ENCODE measurements at regions not wholly inside any gene's neighbourhood (a gene's known extent, or its start where the extent isn't known, plus 50 kb on each side); places are given as distances from the start of the nearest gene placed in this dataset.

GRCh38 chr10:131660427-131660826 lies 240.4 kb upstream of the PPP2R2D start:
- Mint-ChIP-seq H3K27me3 (ENCODE audit: unreplicated experiment) (peaks cover 2% of the 10 kb centered on the region), H3K27ac (ENCODE audit: unreplicated experiment) (no peak overlapping the region), H3K9me3 (ENCODE audit: unreplicated experiment) (peaks cover 7% of the 10 kb centered on the region), H3K36me3 (ENCODE audit: unreplicated experiment) (peaks cover 3% of the 10 kb centered on the region), H3K4me3 (ENCODE audit: unreplicated experiment) (no peak overlapping the region), H3K4me1 (ENCODE audit: low read depth, unreplicated experiment) (peaks cover 3% of the 10 kb centered on the region)
- peak; percentile 5 for DNase-seq
- TF ChIP-seq CTCF (IDR thresholded peaks at IDR 0.05; ENCODE audit: partially characterized antibody, unreplicated experiment), result no peak

GRCh38 chr10:131662851-131663250 lies 238.0 kb upstream of the PPP2R2D start:
- peaks cover 4% of the 10 kb centered on the region for H3K9me3 Mint-ChIP-seq (ENCODE audit: unreplicated experiment)
- no peak overlapping the region for H3K4me3 Mint-ChIP-seq (ENCODE audit: unreplicated experiment)
- no peak overlapping the region for H3K27ac Mint-ChIP-seq (ENCODE audit: unreplicated experiment)
- DNase-seq, result no peak
- H3K36me3 Mint-ChIP-seq (ENCODE audit: unreplicated experiment), result peaks cover 3% of the 10 kb centered on the region
- no peak for TF ChIP-seq CTCF (IDR thresholded peaks at IDR 0.05; ENCODE audit: partially characterized antibody, unreplicated experiment)
- peaks cover 2% of the 10 kb centered on the region for H3K27me3 Mint-ChIP-seq (ENCODE audit: unreplicated experiment)
- peaks cover 3% of the 10 kb centered on the region for H3K4me1 Mint-ChIP-seq (ENCODE audit: low read depth, unreplicated experiment)

DNA sequence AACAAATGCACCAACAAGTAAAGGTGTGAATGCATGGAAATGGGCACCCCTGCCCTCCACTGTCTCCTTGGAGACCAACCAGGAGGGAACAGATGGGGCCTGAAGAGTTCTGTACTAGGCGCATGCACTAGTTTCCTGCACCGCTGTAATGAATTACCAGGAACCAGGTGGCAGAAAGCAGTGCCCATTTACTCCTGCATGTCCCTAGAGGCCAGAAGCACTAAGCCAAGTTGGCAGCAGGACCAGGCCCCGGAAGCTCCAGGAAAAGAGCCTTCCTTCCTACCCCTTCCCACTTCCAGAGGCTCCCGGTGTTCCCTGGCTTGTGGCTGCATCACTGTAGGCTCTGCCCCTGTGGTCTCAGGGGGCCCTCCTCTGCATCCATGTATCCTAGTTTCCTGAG lies 237.5 kb upstream of the PPP2R2D start:
- no peak overlapping the region for H3K27ac Mint-ChIP-seq (ENCODE audit: unreplicated experiment)
- peaks cover 3% of the 10 kb centered on the region for H3K36me3 Mint-ChIP-seq (ENCODE audit: unreplicated experiment)
- peaks cover 4% of the 10 kb centered on the region for H3K9me3 Mint-ChIP-seq (ENCODE audit: unreplicated experiment)
- peaks cover 3% of the 10 kb centered on the region for H3K4me1 Mint-ChIP-seq (ENCODE audit: low read depth, unreplicated experiment)
- no peak for DNase-seq
- H3K27me3 Mint-ChIP-seq (ENCODE audit: unreplicated experiment), result peaks cover 2% of the 10 kb centered on the region
- H3K4me3 Mint-ChIP-seq (ENCODE audit: unreplicated experiment), result no peak overlapping the region
- TF ChIP-seq CTCF (IDR thresholded peaks at IDR 0.05; ENCODE audit: partially characterized antibody, unreplicated experiment), result no peak

DNA sequence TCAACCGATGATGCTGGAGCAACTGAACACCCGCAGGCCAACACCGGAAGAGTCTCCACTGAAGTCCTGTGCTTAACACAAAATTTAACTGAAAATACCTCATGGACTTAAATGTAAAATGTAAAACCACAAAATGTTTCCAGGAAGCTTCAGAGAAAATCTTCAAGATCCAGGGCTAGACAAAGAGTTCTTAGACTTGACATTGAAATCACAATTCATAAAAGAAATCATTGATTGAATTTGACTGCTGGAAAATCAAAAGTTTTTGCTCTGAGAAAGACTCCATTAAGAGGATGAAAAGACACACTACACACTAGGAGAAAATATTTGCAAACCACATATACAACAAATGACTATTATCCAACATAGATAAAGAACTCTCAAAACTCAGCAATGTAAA lies 234.7 kb upstream of the PPP2R2D start:
- peaks cover 3% of the 10 kb centered on the region for H3K36me3 Mint-ChIP-seq (ENCODE audit: unreplicated experiment)
- peaks cover 3% of the 10 kb centered on the region for H3K4me1 Mint-ChIP-seq (ENCODE audit: low read depth, unreplicated experiment)
- no peak overlapping the region for H3K4me3 Mint-ChIP-seq (ENCODE audit: unreplicated experiment)
- H3K27me3 Mint-ChIP-seq (ENCODE audit: unreplicated experiment), result peaks cover 6% of the 10 kb centered on the region
- peaks cover 4% of the 10 kb centered on the region for H3K9me3 Mint-ChIP-seq (ENCODE audit: unreplicated experiment)
- DNase-seq, result no peak
- no peak overlapping the region for H3K27ac Mint-ChIP-seq (ENCODE audit: unreplicated experiment)
- no peak for TF ChIP-seq CTCF (IDR thresholded peaks at IDR 0.05; ENCODE audit: partially characterized antibody, unreplicated experiment)

- peaks cover 8% of the 10 kb centered on the region for H3K27me3 Mint-ChIP-seq (ENCODE audit: unreplicated experiment)
- peaks cover 3% of the 10 kb centered on the region for H3K36me3 Mint-ChIP-seq (ENCODE audit: unreplicated experiment)
- H3K27ac Mint-ChIP-seq (ENCODE audit: unreplicated experiment), result no peak overlapping the region
- no peak for TF ChIP-seq CTCF (IDR thresholded peaks at IDR 0.05; ENCODE audit: partially characterized antibody, unreplicated experiment)
- peaks cover 4% of the 10 kb centered on the region for H3K9me3 Mint-ChIP-seq (ENCODE audit: unreplicated experiment)
- peaks cover 3% of the 10 kb centered on the region for H3K4me1 Mint-ChIP-seq (ENCODE audit: low read depth, unreplicated experiment)
- H3K4me3 Mint-ChIP-seq (ENCODE audit: unreplicated experiment), result no peak overlapping the region
- DNase-seq, result no peak
These were observed 233.8 kb upstream of the PPP2R2D start for GRCh38 chr10:131667047-131667446.
